ENCODE measurements at regions not wholly inside any gene's neighbourhood (a gene's known extent, or its start where the extent isn't known, plus 50 kb on each side); places are given as distances from the start of the nearest gene placed in this dataset.

DNA sequence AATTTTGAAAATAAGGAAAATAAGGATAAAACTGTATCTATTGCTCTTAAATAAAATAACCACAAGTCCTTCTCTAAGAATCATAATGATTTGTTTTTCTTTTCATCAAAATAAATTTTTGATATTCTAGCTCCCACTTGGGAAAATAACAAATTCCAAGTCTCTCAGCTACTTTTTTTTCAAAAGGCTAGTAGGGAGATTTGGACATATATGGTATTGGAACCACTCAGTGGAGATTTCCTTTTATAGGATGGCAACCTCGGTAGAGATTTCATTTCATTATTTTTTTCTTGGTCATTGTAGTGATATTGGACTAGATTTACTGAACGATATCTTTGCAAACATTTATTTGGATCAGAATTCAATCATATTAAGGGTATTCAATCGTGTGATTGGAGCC lies 69.5 kb upstream of the PRKG1 start:
- ChIA-PET POLR2A (no interaction called here), CTCF (interaction anchor here (1.0 to 2.2 kb wide), 4 partner anchors 17 to 1212 kb away, joined by 3 to 6 read pairs (median 6); no protein-coding TSS in a partner anchor)
- TF ChIP-seq, protein P1, sequence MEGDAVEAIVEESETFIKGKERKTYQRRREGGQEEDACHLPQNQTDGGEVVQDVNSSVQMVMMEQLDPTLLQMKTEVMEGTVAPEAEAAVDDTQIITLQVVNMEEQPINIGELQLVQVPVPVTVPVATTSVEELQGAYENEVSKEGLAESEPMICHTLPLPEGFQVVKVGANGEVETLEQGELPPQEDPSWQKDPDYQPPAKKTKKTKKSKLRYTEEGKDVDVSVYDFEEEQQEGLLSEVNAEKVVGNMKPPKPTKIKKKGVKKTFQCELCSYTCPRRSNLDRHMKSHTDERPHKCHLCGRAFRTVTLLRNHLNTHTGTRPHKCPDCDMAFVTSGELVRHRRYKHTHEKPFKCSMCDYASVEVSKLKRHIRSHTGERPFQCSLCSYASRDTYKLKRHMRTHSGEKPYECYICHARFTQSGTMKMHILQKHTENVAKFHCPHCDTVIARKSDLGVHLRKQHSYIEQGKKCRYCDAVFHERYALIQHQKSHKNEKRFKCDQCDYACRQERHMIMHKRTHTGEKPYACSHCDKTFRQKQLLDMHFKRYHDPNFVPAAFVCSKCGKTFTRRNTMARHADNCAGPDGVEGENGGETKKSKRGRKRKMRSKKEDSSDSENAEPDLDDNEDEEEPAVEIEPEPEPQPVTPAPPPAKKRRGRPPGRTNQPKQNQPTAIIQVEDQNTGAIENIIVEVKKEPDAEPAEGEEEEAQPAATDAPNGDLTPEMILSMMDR (IDR thresholded peaks at IDR 0.05; ENCODE audit: control extremely low read depth, extremely low read depth, low read depth, missing control alignments): no peak
- DNase-seq (ENCODE audit: extremely low spot score): no peak

DNA sequence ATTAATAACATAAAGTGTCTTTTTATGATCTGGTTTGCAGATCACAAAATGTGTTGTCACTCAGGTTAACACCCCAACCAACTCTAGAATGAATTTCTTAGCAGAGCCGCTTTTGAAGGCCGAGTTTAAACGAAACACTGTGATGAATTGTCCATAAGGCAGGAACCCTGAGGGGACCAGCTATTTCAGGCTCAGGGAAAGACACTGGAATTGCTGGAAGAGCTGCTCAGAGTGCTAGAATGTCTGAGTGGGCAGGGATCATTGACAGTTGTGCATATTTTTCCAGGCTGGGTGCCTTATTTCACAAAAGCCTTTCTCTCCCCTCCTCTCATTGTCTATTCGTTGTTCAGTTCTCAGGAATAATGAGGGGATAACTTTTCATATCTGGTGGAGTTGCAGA lies 68.7 kb upstream of the PRKG1 start:
- TF ChIP-seq, protein P1 (IDR thresholded peaks at IDR 0.05; ENCODE audit: control extremely low read depth, extremely low read depth, low read depth, missing control alignments): no peak
- ChIA-PET POLR2A (no interaction called here), CTCF (interaction anchor here (1.2 to 2.7 kb wide), 4 partner anchors 17 to 1211 kb away, joined by 3 to 10 read pairs (median 6); no protein-coding TSS in a partner anchor)
- no peak for DNase-seq (ENCODE audit: extremely low spot score)

- no peak for DNase-seq (ENCODE audit: extremely low spot score)
- CTCF ChIA-PET: interaction anchor here (2.2 to 2.7 kb wide), 2 partner anchors 16 to 1210 kb away, joined by 6 to 10 read pairs; no protein-coding TSS in a partner anchor
- TF ChIP-seq, protein P1 (IDR thresholded peaks at IDR 0.05; ENCODE audit: control extremely low read depth, extremely low read depth, low read depth, missing control alignments): no peak
- POLR2A ChIA-PET: no interaction called here
Measured at GRCh38 chr10:51006686-51007085, 67.6 kb upstream of the PRKG1 start.

DNA sequence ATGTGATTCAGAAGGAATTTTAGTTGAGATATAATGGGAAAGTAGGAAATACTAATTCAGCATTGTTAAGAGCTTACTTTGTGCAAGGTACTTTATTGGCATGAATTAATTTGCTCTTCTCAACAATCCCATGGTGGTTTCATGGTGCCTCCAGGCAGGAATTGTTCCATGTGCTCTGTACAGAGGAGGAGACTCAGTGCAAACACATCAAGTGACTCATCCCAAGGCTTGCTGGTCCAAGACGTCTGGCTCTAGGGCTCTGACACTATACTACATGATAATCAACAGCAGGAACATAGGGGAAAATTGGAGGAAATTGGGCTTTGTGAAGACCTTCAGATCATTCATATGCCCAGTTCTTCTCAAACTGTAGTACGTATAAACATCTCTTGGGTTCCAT lies 66.5 kb upstream of the PRKG1 start:
- ChIA-PET CTCF (interaction anchor here (1.0 to 2.7 kb wide), 3 partner anchors 11 to 1211 kb away, joined by 3 to 10 read pairs (median 4); no protein-coding TSS in a partner anchor), POLR2A (no interaction called here)
- TF ChIP-seq, protein P1 (IDR thresholded peaks at IDR 0.05; ENCODE audit: control extremely low read depth, extremely low read depth, low read depth, missing control alignments): no peak
- DNase-seq (ENCODE audit: extremely low spot score): no peak

GRCh38 chr10:51008346-51008745 lies 65.9 kb upstream of the PRKG1 start:
- TF ChIP-seq, protein P1 (IDR thresholded peaks at IDR 0.05; ENCODE audit: control extremely low read depth, extremely low read depth, low read depth, missing control alignments): no peak
- no peak for DNase-seq (ENCODE audit: extremely low spot score)
- POLR2A ChIA-PET: no interaction called here
- CTCF ChIA-PET: interaction anchor here (1.0 to 2.7 kb wide), 4 partner anchors 10 to 1211 kb away, joined by 3 to 10 read pairs (median 4); no protein-coding TSS in a partner anchor

DNA sequence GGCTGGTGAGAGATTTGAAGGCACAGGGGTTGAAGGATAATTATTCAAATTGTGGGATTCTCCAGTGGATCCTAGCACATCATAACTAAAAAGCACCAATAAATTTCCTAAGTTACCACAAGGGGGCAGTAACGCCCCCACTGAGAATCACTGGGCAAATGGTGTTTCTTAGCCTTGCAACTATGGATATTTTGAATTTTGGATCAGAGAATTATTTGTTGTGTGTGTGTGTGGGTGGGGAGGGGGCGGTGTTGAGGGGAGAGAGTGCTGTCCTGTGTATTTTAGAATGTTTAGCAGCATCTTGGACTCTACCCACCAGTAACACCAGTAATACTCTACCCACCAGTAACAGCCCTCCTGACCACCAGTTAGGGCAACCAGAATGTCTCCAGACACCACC lies 63.3 kb upstream of the PRKG1 start:
- POLR2A ChIA-PET: no interaction called here
- DNase-seq (ENCODE audit: extremely low spot score): peak; percentile 34
- CTCF ChIA-PET: interaction anchor here (0.7 kb wide), 1 partner anchor 8 kb away, joined by 3 read pairs; no protein-coding TSS in a partner anchor
- TF ChIP-seq, protein P1 (IDR thresholded peaks at IDR 0.05; ENCODE audit: control extremely low read depth, extremely low read depth, low read depth, missing control alignments): peak; percentile 65
